Jurkat, Clone E6-1 (cell line): ENCODE measurements at regions not wholly inside any gene's neighbourhood (a gene's known extent, or its start where the extent isn't known, plus 50 kb on each side); places are given as distances from the start of the nearest gene placed in this dataset.
"Not testable (repeated sequence)": the region's sequence is repeated elsewhere in the genome, so short reads cannot be mapped to it uniquely, and the experiment has no call there.

Experiments used
- DNase-seq: peaks from one replicate; pipeline ENCODE4 v3.0.0-alpha.2; 2011; ENCODE audit warnings: low read depth, low spot score
- H3K4me3 ChIP-seq: 2 replicates; pipeline ENCODE4 v1.5.1; 2011; ENCODE audit warnings: mild to moderate bottlenecking, low read length, control low read depth, moderate library complexity

DNA sequence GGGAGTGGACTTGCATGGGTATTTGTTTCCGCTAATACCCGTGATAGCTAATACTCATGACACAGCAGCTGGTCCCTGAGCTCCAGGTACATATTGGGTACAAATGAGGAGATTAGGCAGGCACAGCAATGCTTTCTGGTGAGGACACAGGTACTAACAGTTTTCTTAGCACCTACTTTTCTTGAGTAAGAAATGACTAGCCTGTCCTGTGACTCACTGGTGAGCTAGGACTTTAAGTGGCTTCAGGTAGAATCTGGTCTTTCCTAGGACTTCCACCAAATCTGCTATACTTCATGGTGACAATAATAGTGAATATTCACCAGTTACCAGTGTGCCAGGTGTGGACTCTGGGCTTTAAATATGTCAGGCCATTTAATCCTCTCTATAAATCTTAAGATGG is 407.4 kb upstream of the NR3C2 start:
- DNase-seq, result no peak

DNA sequence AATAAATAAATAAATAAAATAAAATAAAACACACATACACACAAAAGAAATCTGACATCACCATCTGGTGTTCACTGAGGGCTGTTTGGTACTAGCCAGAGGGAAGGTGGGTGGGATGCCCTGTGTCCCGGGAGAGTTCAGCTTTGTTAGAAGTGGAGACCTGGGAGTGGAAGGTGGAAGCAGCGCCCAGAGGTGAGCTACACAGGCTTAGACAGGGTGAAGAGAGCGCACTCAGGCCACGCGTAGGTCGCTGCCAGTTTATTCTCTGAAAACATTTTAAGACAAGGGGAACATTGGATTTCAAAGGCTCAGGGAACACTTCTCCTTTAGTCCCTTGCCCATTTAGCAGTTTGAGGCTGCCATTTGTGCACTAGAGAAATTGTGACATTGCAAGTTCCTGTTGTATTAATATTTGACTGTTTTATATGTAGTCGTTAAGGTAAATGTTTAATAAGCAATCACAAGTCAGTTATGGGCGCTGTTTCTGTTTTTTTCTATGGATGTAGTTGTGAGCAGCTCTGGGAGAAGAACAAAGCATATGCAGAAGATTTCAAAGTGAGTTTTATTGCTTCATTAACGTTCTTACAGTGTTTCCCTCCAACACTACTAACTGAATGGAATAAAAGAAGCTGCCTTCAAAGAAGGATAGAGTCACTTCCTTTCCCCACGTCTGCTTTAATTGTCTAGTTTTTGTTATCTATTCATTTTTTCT is 405.5 kb upstream of the NR3C2 start:
- DNase-seq, result no peak
- no peak overlapping the region for H3K4me3 ChIP-seq

More for the DNA sequence above, 407.4 kb upstream of the NR3C2 start:
- H3K4me3 ChIP-seq, result no peak overlapping the region

DNA sequence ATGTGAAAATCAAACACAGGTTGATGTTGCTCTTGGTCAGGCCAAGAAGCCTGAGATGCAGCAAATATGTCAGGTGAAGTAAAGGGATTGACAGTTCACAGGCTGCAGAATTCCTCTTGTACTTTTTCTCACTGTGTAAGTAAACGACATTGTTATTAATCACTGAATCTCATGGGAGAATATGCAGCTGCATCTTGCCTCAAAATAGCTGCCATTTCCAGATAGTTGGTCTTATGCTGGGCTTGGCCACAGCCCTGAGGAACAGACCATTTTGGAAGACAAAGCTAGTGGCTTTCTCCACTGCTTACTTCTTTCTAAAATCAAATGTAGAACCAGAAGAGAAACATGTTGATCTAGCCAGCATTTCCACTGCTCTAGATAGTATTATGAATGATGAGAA is 403.4 kb upstream of the NR3C2 start:
- DNase-seq, result no peak

DNA sequence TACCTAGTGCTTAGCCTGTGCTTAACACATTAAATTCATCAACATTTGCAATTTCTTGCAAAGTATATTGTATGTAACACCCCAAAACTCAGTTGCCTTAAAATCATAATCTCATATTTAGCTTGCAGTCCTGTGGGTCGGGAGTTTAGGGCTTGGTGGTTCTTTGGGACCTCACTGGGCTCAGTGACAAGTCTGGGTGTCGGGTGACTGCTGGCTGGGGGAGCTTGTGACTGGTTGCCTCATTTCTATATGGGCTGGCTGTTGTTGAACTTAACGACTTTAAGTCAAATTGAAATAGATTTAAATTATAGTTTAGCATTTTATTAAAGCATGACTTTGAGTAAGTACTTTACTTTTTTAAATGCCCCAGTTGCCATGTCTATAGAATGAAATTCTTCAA is 401.4 kb upstream of the NR3C2 start:
- DNase-seq, result no peak
- no peak overlapping the region for H3K4me3 ChIP-seq

More for the DNA sequence above, 403.4 kb upstream of the NR3C2 start:
- no peak overlapping the region for H3K4me3 ChIP-seq

DNA sequence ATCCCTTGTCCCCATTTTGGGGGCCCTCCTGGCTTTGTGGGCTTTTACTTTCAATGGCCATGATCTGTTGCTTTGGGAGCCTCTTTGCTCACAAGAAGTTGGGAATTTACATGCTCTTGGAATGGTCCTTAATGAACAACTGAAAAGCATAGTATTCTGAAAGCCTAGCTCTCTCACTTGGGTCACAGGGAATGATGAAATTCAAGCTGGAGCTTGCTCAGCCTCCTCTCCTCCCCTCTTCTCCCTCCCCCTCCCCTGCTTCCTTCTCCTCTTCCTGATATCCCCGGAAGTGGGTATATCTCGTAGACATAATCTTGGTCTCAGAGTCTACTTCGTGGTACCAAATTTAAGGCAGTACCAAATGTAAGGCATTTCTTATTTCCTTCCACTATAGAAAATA is 400.6 kb upstream of the NR3C2 start:
- no peak overlapping the region for H3K4me3 ChIP-seq
- no peak for DNase-seq

DNA sequence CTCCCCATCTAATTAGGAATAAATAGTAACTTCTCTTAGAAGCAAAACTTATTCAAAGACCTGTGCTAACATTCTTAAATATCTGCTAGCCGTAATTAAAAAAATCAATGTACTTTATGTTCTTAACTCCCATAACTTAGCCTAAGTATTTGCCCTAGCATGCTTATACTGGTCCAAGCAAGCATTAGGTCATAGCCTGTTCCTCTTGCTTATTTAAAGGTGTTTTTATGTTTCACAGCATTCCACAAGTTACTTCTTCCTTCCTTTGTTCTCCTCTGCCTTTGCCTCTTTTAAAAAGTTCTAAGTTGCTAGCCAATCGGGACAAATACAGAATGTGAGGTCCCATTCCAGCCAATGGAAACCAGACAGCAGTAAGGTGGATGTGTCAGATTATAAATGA is 395.4 kb upstream of the NR3C2 start:
- DNase-seq, H3K4me3 ChIP-seq: not testable (repeated sequence)

DNA sequence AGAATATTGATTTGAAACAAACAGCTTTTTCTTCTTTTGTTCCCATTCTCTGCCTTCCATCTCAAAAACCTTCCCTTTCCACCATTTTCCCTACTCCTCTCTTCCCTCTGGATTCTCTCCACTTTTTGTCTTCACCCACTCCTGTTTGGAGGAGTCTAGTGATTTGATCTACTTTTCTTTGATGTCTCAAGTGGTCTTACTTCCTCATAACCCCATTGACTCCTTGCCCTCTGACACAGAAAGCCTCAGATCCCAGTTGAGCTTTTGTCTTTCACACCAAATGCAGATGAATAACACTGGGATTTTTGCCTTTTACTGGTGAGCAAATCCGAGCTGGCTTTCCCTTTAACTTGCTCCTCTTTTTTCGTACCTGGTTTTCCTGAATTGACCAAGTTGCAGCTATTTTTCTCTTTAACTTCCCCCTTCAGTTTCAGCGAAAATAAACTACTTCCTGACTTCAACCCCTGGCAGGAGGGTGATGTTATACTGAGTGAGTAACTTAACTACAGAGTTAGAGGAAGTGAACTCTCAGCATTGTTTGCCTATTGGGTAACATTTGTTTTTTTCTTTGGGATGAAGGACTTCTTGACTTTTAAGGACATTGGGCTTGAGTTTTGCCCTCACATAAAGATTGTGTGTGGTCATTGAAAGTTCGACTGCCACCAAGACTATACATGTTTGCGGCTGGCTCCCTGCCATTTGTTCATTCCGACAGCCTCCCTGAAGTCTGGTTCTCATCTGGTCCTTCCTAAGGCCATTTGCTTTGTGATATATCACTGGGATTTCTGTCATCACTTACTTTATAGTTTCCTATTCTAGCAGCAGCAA is 392.8 kb upstream of the NR3C2 start:
- H3K4me3 ChIP-seq, result no peak overlapping the region
- no peak for DNase-seq

DNA sequence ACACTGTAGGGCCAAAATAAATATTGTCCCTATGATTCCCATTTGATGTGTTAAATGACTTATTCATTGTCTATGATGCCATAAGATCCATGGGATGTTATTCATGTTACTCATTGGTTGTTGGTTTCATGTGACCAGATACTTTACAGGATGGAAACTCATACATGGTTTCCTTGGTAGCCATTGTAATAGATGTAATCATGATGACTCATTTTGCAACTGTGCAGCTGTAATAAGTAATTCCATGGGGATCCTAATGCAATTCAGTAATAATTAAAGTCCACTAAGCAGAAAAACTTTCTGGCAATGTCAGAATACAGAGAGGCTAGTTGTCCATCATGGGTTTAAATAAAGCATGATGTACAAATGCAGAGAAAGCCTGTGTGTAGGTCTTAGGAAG is 389.7 kb upstream of the NR3C2 start:
- DNase-seq, result no peak
- no peak overlapping the region for H3K4me3 ChIP-seq

DNA sequence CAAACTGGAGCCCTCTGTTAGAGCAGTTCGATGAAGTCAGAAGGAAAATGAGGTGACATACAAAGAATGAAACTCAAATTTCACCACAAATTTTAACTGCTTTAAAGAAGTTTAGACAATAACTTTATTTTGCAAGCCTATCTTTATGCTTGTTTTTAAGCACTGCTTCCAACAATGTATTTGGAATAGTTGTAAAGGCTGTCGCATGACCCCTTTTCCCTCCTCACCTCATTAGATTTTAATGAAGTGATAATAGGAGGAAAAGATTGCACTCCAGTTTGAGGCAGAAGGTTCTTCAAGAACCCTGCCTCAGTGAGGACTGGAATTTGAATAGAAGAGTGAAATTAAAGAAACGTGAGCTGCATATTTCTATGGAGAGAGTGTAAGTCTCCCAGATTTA is 386.1 kb upstream of the NR3C2 start:
- H3K4me3 ChIP-seq, result no peak overlapping the region
- DNase-seq, result no peak

DNA sequence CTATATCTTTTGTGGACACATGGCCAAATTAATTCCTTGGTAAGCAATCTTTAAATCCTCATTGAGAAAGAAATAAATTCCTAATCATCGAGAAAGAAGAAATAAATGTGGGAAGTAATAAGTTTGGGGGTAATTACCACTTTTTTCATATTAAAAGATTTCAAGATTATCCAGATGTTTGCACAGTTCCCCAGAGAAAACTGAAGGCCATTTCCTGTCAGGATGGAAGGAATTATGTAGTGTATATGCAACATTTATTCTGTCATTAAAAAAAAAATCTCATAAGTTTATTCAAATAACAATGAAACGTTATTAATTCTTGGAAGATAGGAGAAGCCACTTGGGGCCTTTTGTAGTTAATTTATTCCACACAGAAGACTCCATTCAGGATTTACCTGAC is 385.6 kb upstream of the NR3C2 start:
- no peak overlapping the region for H3K4me3 ChIP-seq

DNA sequence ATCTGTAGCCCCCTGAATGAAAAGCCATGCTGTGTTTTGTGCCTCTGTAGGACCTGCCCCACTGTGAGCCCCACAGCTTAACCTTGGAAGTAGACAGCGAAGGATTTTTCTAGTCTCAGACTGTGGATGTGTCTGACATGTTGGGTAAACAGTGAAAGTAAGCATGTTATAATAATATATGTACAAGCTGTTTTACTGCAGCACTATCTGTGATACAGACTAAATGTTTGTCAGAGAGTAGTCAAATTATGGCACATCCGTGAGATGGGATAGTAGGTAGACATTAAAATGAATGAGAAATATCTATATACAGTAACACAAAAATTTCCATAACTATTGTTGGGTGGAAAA is 381.2 kb upstream of the NR3C2 start:
- DNase-seq, result no peak
- H3K4me3 ChIP-seq, result no peak overlapping the region

More for the DNA sequence above, 385.6 kb upstream of the NR3C2 start:
- DNase-seq, result no peak

DNA sequence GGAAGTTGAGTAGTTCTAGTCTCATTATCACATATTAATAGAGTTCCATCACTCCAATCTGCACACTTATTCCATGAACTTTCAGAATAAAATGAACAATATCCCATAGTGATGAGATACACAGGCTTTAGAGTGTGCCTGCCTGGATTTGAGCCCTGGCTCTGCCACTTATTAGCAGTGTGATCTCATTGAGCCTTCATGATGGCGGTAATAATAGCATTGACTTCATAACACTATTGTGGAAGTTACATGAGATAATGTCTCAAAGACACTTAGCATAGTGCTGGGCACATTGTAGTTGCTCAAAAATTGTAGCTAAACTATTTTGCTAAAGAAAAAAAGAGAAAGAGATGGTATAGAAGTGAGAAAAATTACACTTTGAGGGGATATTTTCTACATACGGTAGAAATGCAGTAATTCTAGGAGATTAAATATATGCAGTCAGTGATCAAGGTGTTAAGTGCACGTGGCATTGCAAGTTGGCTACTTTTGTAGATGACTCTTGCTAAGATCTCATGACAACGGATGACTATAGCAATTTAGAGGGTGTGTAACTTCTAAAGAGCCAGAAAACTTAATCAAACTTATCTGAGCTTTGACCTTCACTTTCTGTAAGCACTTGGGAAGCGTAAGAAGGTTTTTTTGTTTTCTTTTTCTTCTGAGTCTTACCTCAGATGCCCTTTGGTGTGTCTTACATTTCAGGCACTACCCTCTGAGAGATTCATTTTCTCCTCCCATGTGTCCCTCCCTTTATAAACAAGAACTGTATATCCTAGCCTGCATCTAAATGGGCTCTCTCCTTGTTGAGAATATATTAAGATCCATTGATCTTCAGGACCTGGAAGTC is 380.6 kb upstream of the NR3C2 start:
- DNase-seq, result no peak
- H3K4me3 ChIP-seq, result no peak overlapping the region

DNA sequence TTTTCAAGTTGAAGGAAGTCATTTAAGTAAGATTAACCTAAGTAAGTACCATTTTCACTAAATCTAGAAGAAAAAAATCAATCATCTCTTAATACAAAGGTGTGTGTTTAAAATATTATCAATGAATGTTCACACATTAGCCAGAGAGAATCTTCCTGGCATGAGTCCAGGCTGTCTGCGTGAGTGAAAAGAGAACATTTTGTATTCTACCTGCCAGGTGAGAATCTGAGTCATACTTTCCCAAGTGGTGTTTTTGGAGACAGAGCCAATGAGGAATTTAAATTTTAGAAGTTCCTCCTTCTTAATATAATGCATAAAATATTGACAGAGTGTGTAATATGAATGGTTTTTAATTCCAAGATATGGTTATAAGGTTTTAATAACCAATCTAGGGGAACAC is 371.8 kb upstream of the NR3C2 start:
- DNase-seq, result no peak
- no peak overlapping the region for H3K4me3 ChIP-seq

DNA sequence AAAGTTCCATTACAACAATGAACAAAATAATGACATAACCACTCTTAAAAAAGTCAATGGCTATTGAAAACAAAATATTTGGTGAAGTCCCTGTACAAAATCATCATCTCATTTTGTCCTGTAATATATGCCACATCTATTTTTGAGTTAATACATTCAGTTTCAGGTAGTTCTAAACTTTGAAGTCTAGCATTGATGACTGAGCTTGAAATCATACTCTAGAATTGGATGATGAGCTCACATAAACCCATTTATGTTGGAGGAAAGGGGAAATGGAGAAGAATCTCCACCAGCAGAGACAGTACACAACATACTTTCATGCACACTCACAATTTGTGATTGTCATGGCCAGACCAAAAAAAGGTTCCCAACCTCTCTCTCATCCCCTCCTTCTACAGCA is 371.1 kb upstream of the NR3C2 start:
- no peak overlapping the region for H3K4me3 ChIP-seq
- DNase-seq, result no peak

DNA sequence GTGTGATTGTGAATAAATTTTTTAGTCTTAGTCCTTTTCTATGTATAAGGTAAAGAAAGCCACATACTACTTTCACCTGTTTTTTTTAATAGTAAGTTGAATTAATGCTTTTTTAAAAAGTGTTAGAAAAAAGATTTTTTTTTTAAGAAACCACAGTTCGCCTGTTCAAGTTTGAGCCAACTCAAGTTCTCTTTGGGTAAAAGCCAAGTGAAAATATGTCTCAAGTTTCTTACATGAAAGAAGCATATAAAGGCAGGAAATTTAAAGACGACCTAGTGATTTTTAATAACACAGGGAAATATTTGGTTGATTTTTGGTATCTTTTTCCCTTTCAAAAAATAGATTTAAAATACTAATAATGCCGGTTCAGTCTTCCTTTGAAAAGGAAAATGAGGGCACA is 369.9 kb upstream of the NR3C2 start:
- no peak for DNase-seq
- H3K4me3 ChIP-seq, result no peak overlapping the region

DNA sequence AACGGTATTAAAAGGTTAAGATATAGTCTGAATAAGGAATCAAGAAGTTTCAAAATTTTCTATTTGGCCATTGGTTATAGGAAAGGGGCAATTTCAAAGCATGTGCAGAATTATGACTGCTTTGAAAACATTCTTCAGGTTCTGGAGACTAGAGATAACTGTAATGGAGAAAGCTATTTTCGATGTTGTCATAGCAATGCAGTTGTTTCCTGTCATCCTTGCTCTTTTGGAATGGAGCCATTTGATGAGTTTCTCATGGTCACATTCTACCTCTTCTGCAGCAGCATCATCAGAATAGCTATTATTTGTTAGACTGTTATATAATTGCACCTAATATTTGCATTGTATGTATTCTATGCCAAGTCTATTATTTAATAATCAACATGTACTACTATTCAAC is 368.2 kb upstream of the NR3C2 start:
- H3K4me3 ChIP-seq, result no peak overlapping the region

DNA sequence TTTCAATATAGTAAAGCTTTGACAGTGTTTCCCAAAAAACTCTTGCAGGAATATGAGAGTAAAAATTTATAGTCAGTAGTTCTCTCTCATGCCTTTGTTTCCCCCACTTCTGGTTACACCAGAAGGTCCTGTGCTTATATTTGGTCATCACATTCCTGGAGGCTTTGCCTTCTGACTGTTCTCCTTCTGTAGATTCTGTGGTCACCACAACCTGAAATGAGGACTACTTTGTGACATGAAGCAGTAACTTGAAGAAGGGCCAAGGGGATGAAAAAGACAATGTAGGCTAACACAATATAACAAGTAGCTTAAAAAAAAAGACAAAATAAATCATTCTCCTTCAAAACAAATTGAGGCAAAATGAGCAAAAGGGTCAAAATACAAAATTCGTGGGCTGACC is 366.2 kb upstream of the NR3C2 start:
- no peak for DNase-seq
- H3K4me3 ChIP-seq, result no peak overlapping the region

More for the DNA sequence above, 368.2 kb upstream of the NR3C2 start:
- DNase-seq, result no peak

DNA sequence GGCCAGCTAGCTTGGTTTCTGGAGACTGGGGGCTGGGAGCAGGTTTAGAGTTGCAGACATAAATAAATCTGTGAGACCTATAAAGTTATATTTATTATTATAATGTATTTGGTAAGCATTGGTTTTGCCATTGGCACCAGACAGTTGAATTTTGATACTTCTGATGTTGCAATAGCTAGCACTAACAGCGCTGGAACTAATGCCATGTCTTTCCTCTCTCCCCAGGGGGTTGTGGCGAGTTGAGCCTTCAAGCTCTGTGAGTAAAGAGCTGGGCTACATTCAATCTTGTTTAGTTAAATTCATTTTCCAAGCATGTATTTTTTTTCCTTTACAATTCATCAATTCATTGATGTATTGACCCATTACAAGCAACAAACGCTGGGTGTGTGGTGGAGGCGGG is 358.7 kb upstream of the NR3C2 start:
- DNase-seq, result no peak
- H3K4me3 ChIP-seq, result no peak overlapping the region

DNA sequence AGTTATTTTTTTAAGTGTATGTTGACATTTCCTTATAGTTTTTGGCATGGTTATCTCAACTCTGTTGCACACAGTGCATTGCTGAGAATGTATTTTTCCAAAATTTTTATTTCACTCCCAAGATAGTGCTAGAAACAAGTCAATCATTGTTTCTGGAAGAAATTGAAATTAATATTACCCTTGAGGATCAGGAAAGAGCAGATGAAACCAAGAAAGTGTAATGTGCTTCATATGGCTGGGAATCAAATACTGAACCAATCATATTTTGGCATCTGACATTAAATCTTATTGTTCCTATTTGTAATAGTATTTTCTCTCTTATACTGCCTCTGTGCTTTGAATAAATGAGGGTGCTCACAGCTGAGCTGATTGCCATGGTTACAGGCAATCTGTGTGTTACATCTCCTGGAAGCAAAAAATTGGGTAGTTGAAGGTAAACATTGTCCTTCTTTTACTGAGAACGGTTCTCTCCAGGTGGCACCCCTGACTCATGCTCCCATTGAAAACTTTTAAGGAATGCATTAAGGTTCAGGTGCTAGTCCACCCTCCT is 358.2 kb upstream of the NR3C2 start:
- H3K4me3 ChIP-seq, result no peak overlapping the region
- DNase-seq, result no peak
